NB4 (cell line): ENCODE measurements at regions not wholly inside any gene's neighbourhood (a gene's known extent, or its start where the extent isn't known, plus 50 kb on each side); places are given as distances from the start of the nearest gene placed in this dataset.

ENCODE experiments used
- MAX ChIP-seq: IDR thresholded peaks from 2 replicates; pipeline ENCODE4 v1.6.1; 2011; ENCODE audit warnings: low read depth, low read length
- POLR2A ChIP-seq: IDR thresholded peaks from 2 replicates; pipeline ENCODE4 v1.6.1; 2011; ENCODE audit warnings: mild to moderate bottlenecking; ENCODE audit not compliant: insufficient read length; ENCODE audit errors: extremely low read depth
- TF ChIP-seq, protein P1 (sequence below): IDR thresholded peaks from one replicate; pipeline ENCODE4 v1.5.1; 2012; ENCODE audit warnings: low read depth, low read length

- TF ChIP-seq, protein P1, sequence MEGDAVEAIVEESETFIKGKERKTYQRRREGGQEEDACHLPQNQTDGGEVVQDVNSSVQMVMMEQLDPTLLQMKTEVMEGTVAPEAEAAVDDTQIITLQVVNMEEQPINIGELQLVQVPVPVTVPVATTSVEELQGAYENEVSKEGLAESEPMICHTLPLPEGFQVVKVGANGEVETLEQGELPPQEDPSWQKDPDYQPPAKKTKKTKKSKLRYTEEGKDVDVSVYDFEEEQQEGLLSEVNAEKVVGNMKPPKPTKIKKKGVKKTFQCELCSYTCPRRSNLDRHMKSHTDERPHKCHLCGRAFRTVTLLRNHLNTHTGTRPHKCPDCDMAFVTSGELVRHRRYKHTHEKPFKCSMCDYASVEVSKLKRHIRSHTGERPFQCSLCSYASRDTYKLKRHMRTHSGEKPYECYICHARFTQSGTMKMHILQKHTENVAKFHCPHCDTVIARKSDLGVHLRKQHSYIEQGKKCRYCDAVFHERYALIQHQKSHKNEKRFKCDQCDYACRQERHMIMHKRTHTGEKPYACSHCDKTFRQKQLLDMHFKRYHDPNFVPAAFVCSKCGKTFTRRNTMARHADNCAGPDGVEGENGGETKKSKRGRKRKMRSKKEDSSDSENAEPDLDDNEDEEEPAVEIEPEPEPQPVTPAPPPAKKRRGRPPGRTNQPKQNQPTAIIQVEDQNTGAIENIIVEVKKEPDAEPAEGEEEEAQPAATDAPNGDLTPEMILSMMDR: no peak
- TF ChIP-seq MAX (no peak), POLR2A (no peak)
Observed at GRCh38 chr5:43985411-43985810, 382.4 kb downstream of the NNT start.
